Kidney (tissue), 13 donors: ENCODE measurements at regions not wholly inside any gene's neighbourhood (a gene's known extent, or its start where the extent isn't known, plus 50 kb on each side); places are given as distances from the start of the nearest gene placed in this dataset.
"Not testable (repeated sequence)": the region's sequence is repeated elsewhere in the genome, so short reads cannot be mapped to it uniquely, and the experiment has no call there.

ENCODE experiments used
- DNase-seq, 5 donors: peaks; one replicate each; pipeline ENCODE4 v3.0.0-alpha.2; 2013 to 2020
- FAIRE-seq: peaks from 2 replicates; lab custom pipeline; 2012; peaks lifted over from hg19 to GRCh38; lab: Jason Lieb, UNC
- H3K27ac ChIP-seq, 2 donors: one replicate each; pipeline ENCODE4 v1.7.0; 2013; ENCODE audit warnings: low read depth in 2 of 2, low read length in 2 of 2, inconsistent platforms in 1 of 2
- H3K27me3 ChIP-seq: one replicate; pipeline ENCODE4 v1.7.1; 2013; ENCODE audit warnings: low read length, inconsistent platforms; ENCODE audit not compliant: control insufficient read depth, insufficient read depth
- H3K36me3 ChIP-seq, 3 donors: one replicate each; pipeline versions ENCODE4 v1.7.0 to v1.7.1; 2013; ENCODE audit warnings: low read length in 3 of 3, control low read depth in 1 of 3, inconsistent platforms in 1 of 3; ENCODE audit not compliant: insufficient read depth in 3 of 3, control insufficient read depth in 2 of 3
- H3K4me1 ChIP-seq, 3 donors: one replicate each; pipeline versions ENCODE4 v1.7.0 to v1.7.1; 2013; ENCODE audit warnings: low read length in 3 of 3, inconsistent platforms in 1 of 3, low read depth in 1 of 3; ENCODE audit not compliant: control insufficient read depth in 2 of 3, insufficient read depth in 2 of 3
- H3K4me3 ChIP-seq, 3 donors: one replicate each; pipeline versions ENCODE4 v1.7.0 to v1.8.1; 2013; ENCODE audit warnings: low read length in 3 of 3, control low read depth in 1 of 3, inconsistent platforms in 1 of 3
- H3K9ac ChIP-seq, 3 donors: one replicate each; pipeline versions ENCODE4 v1.7.0 to v1.7.1; 2013; ENCODE audit warnings: low read length in 3 of 3, control low read depth in 1 of 3, inconsistent platforms in 1 of 3
- H3K9me3 ChIP-seq, 3 donors: one replicate each; pipeline versions ENCODE4 v1.7.0 to v1.7.1; 2013; ENCODE audit warnings: low read length in 3 of 3, control low read depth in 1 of 3, inconsistent platforms in 1 of 3; ENCODE audit not compliant: control insufficient read depth in 2 of 3, insufficient read depth in 1 of 3
- intact Hi-C: fragments of 100-400 bp; cut with DNase I; formaldehyde crosslinking; loops from one replicate; pipeline ENCODE4 v1.11.1; 2022
- TF ChIP-seq, protein P1 (sequence below): IDR thresholded peaks from 3 replicates; pipeline ENCODE4 v1.5.1; 2012; ENCODE audit warnings: mild to moderate bottlenecking, moderate library complexity, borderline replicate concordance; ENCODE audit not compliant: insufficient read depth; ENCODE audit errors: extremely low read depth
- donor health status: control.
- donor health status: control.
- donor health status: control.
- donor health status: control.
- donor health status: control.
- donor health status: DM: yes; HTN: yes; CAD: no.
- donor health status: Normal renal cell carcinoma (clear cell type).

GRCh38 chr6:150783813-150784212, 81.7 kb upstream of the MTHFD1L start:
- Histone ChIP-seq H3K9me3 (no peaks in the 10 kb centered on the region), H3K27ac (no peak overlapping the region), H3K36me3 (peaks cover 0 to 2% (median 2%) of the 10 kb centered on the region in 3 donors), H3K9ac (no peak overlapping the region), H3K27me3 (no peaks in the 10 kb centered on the region), H3K4me3 (no peak overlapping the region), H3K4me1 (peaks cover 0 to 5% (median 0%) of the 10 kb centered on the region in 3 donors)
- no peak for FAIRE-seq
- TF ChIP-seq, protein P1, sequence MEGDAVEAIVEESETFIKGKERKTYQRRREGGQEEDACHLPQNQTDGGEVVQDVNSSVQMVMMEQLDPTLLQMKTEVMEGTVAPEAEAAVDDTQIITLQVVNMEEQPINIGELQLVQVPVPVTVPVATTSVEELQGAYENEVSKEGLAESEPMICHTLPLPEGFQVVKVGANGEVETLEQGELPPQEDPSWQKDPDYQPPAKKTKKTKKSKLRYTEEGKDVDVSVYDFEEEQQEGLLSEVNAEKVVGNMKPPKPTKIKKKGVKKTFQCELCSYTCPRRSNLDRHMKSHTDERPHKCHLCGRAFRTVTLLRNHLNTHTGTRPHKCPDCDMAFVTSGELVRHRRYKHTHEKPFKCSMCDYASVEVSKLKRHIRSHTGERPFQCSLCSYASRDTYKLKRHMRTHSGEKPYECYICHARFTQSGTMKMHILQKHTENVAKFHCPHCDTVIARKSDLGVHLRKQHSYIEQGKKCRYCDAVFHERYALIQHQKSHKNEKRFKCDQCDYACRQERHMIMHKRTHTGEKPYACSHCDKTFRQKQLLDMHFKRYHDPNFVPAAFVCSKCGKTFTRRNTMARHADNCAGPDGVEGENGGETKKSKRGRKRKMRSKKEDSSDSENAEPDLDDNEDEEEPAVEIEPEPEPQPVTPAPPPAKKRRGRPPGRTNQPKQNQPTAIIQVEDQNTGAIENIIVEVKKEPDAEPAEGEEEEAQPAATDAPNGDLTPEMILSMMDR = no peak
- intact Hi-C loops = no loop called here
- DNase-seq = peak in 1 of 5 donors; percentile 57

GRCh38 chr6:150787429-150787828, 78.1 kb upstream of the MTHFD1L start:
- intact Hi-C loops = no loop called here
- H3K27ac ChIP-seq = no peak overlapping the region
- no peak overlapping the region for H3K9ac ChIP-seq
- H3K4me3 ChIP-seq = no peak overlapping the region
- TF ChIP-seq, protein P1 = no peak
- H3K36me3 ChIP-seq = peaks cover 0 to 2% (median 2%) of the 10 kb centered on the region in 3 donors
- no peaks in the 10 kb centered on the region for H3K9me3 ChIP-seq
- H3K27me3 ChIP-seq = no peaks in the 10 kb centered on the region
- FAIRE-seq = no peak
- peaks cover 0 to 5% (median 0%) of the 10 kb centered on the region in 3 donors for H3K4me1 ChIP-seq
- no peak for DNase-seq

- no peak overlapping the region for H3K4me3 ChIP-seq
- H3K4me1 ChIP-seq = peaks cover 0 to 5% (median 0%) of the 10 kb centered on the region in 3 donors
- FAIRE-seq = no peak
- no peak overlapping the region for H3K27ac ChIP-seq
- DNase-seq = peak in 1 of 5 donors; percentile 71
- peaks cover 0 to 2% (median 2%) of the 10 kb centered on the region in 3 donors for H3K36me3 ChIP-seq
- H3K27me3 ChIP-seq = no peaks in the 10 kb centered on the region
- intact Hi-C loops = no loop called here
- H3K9ac ChIP-seq = no peak overlapping the region
- no peaks in the 10 kb centered on the region for H3K9me3 ChIP-seq
- TF ChIP-seq, protein P1 = no peak
Measured at GRCh38 chr6:150788089-150788488, 77.4 kb upstream of the MTHFD1L start.

DNA sequence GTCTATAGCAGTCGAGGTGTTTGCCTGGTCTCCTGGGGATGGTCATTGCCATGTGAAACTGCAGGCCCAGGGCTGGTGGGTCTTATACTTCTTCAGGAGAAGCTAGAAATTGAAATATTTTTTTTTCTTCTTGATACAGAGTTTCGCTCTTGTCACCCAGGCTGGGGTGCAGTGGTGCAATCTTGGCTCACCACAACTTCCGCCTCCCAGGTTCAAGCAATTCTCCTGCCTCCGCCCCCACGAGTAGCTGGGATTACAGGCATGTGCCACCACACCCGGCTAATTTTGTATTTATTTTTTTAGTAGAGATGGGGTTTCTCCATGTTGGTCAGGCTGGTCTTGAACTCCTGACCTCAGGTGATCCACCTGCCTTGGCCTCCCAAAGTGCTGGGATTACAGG, 75.6 kb upstream of the MTHFD1L start:
- H3K4me1 ChIP-seq, H3K36me3 ChIP-seq, intact Hi-C loops, H3K9me3 ChIP-seq, DNase-seq, H3K27me3 ChIP-seq, H3K27ac ChIP-seq, H3K9ac ChIP-seq, FAIRE-seq, H3K4me3 ChIP-seq: not testable (repeated sequence)
